HepG2 (cell line): ENCODE measurements at regions not wholly inside any gene's neighbourhood (a gene's known extent, or its start where the extent isn't known, plus 50 kb on each side); places are given as distances from the start of the nearest gene placed in this dataset.
"Not testable (repeated sequence)": the region's sequence is repeated elsewhere in the genome, so short reads cannot be mapped to it uniquely, and the experiment has no call there.

Experiments used
- ATAC-seq: fragments of 200-7000 bp; cut with Tn5 transposase; 3 replicates; pipeline ENCODE4 v1.9.1; 2020; ENCODE audit warnings: mild to moderate bottlenecking, moderate library complexity
- BruUV-seq: library from RNA; stranded (reverse); fragments of 400-500 nt; replicated peaks from 2 replicates; lab custom pipeline; 2021; lab: Mats Ljungman, UMichigan
- CTCF ChIA-PET: fragments of 300-600 bp; formaldehyde crosslinking; extraction: SDS; loops from one replicate; lab custom pipeline; 2021; ENCODE audit warnings: low total read pairs, inconsistent platforms, low intra/inter-chr PET ratio; lab: Yijun Ruan, JAX
- POLR2A ChIA-PET: fragments of 350-600 bp; sonication (Branson Sonifier 250); formaldehyde crosslinking; loops from one replicate; lab custom pipeline; 2020; ENCODE audit warnings: antibody characterized with exemption, inconsistent platforms; lab: Yijun Ruan, JAX
- DNase-seq: peaks from one replicate; pipeline ENCODE4 v3.0.0-alpha.2; 2015; ENCODE audit warnings: low spot score
- FAIRE-seq: peaks from 3 replicates; lab custom pipeline; 2011; peaks lifted over from hg19 to GRCh38; lab: Jason Lieb, UNC
- H2AFZ ChIP-seq: one replicate; pipeline ENCODE4 v1.6.1; 2011; ENCODE audit warnings: low read length, inconsistent platforms
- H3K27ac ChIP-seq: fragments of 300-600 bp; 3 replicates; pipeline ENCODE4 v1.8.0; 2011; ENCODE audit warnings: mixed run types, mild to moderate bottlenecking, mixed read lengths, low read length, inconsistent platforms; ENCODE audit not compliant: insufficient read depth; ENCODE audit errors: extremely low read length
- H3K27me3 ChIP-seq, 2 experiments: fragments of 200-600 bp in 1 of 2; 2 replicates in 1 of 2; 3 replicates in 1 of 2; pipeline versions ENCODE4 v1.6.0 to v1.8.0; 2011; ENCODE audit warnings: low read length in 2 of 2, mild to moderate bottlenecking in 2 of 2, moderate library complexity in 2 of 2, inconsistent platforms in 1 of 2; ENCODE audit not compliant: insufficient read depth in 2 of 2, control insufficient read depth in 1 of 2
- H3K36me3 ChIP-seq, 2 experiments: fragments of 200-600 bp in 1 of 2; replicated peaks in 1 of 2; 2 replicates in 1 of 2; 3 replicates in 1 of 2; pipeline versions ENCODE4 v1.5.1 to v1.8.0; 2011; ENCODE audit warnings: low read length in 2 of 2, inconsistent platforms in 1 of 2; ENCODE audit not compliant: insufficient read depth in 2 of 2, control insufficient read depth in 1 of 2
- H3K4me1 ChIP-seq: 2 replicates; pipeline ENCODE4 v1.5.1; 2012; ENCODE audit warnings: low read length, inconsistent platforms; ENCODE audit not compliant: insufficient read depth
- H3K4me2 ChIP-seq: 2 replicates; pipeline ENCODE4 v1.6.0; 2011; ENCODE audit warnings: low read depth, low read length, inconsistent platforms
- H3K4me3 ChIP-seq, 3 experiments: fragments of 200-600 bp in 1 of 3; sonication (generic), shearing (Covaris generic) in 1 of 3; replicated peaks in 1 of 3; 2 replicates each; pipeline ENCODE4 v1.5.1; 2011 to 2016; ENCODE audit warnings: low read length in 3 of 3, inconsistent platforms in 2 of 3, low read depth in 2 of 3, mild to moderate bottlenecking in 2 of 3, control low read depth in 1 of 3, mixed read lengths in 1 of 3; ENCODE audit not compliant: insufficient read depth in 1 of 3
- H3K79me2 ChIP-seq: one replicate; pipeline ENCODE4 v1.6.1; 2011; ENCODE audit warnings: low read length, inconsistent platforms; ENCODE audit not compliant: insufficient read depth
- H3K9ac ChIP-seq: 2 replicates; pipeline ENCODE4 v1.6.0; 2011; ENCODE audit warnings: mild to moderate bottlenecking, low read depth, low read length, inconsistent platforms; ENCODE audit not compliant: insufficient read depth
- H3K9me3 ChIP-seq: 2 replicates; pipeline ENCODE4 v1.5.1; 2012; ENCODE audit warnings: mild to moderate bottlenecking, low read length
- H4K20me1 ChIP-seq: 2 replicates; pipeline ENCODE4 v1.6.0; 2011; ENCODE audit warnings: inconsistent platforms, mild to moderate bottlenecking, low read length, moderate library complexity; ENCODE audit not compliant: insufficient read depth
- ATF7 ChIP-seq, 2 experiments: fragments of 450-650 bp in 1 of 2; sonication (generic) in 1 of 2; formaldehyde crosslinking in 1 of 2; IDR thresholded peaks; 2 replicates each; pipeline versions ENCODE4 v1.4.0 to v1.6.1; 2016 to 2020; ENCODE audit warnings: antibody characterized with exemption in 1 of 2, mild to moderate bottlenecking in 1 of 2, missing genetic modification reagents in 1 of 2
- CREM ChIP-seq, 2 experiments: sonication (generic) in 1 of 2; formaldehyde crosslinking in 1 of 2; IDR thresholded peaks; 2 replicates each; pipeline versions ENCODE4 v1.4.0 to v1.6.1; 2016 to 2020; ENCODE audit warnings: antibody characterized with exemption in 1 of 2, mild to moderate bottlenecking in 1 of 2, missing genetic modification reagents in 1 of 2
- HNF4A ChIP-seq: sonication (generic); formaldehyde crosslinking; IDR thresholded peaks from 2 replicates; pipeline ENCODE4 v1.4.0; 2020; ENCODE audit warnings: missing genetic modification reagents
- KDM6A ChIP-seq: IDR thresholded peaks from 2 replicates; pipeline ENCODE4 v1.6.1; 2016; ENCODE audit warnings: low read depth
- MXD4 ChIP-seq: IDR thresholded peaks from 2 replicates; pipeline ENCODE4 v1.6.1; 2016; ENCODE audit warnings: mild to moderate bottlenecking, missing biosample characterization, missing genetic modification reagents
- NFRKB ChIP-seq: fragments of 450-650 bp; IDR thresholded peaks from 2 replicates; pipeline ENCODE4 v1.6.1; 2017
- SOX6 ChIP-seq, 2 experiments: fragments of 450-650 bp in 1 of 2; sonication (generic) in 1 of 2; formaldehyde crosslinking in 1 of 2; IDR thresholded peaks; 2 replicates each; pipeline versions ENCODE4 v1.4.0 to v1.6.1; 2017 to 2020; ENCODE audit warnings: antibody characterized with exemption in 1 of 2, mild to moderate bottlenecking in 1 of 2, missing genetic modification reagents in 1 of 2
- TBX2 ChIP-seq: sonication (generic); formaldehyde crosslinking; IDR thresholded peaks from 2 replicates; pipeline ENCODE4 v1.5.0; 2020; ENCODE audit warnings: missing genetic modification reagents, mild to moderate bottlenecking, borderline replicate concordance
- THAP11 ChIP-seq: IDR thresholded peaks from 2 replicates; pipeline ENCODE4 v1.6.1; 2016; ENCODE audit warnings: missing biosample characterization, missing genetic modification reagents
- ZNF343 ChIP-seq: sonication (generic); formaldehyde crosslinking; IDR thresholded peaks from 2 replicates; pipeline ENCODE4 v1.4.0; 2020; ENCODE audit warnings: mild to moderate bottlenecking, missing genetic modification reagents
- ZNF44 ChIP-seq: sonication (generic); formaldehyde crosslinking; IDR thresholded peaks from 2 replicates; pipeline ENCODE4 v1.5.1; 2020; ENCODE audit warnings: mild to moderate bottlenecking, missing genetic modification reagents
- ZNF550 ChIP-seq: sonication (generic); formaldehyde crosslinking; IDR thresholded peaks from 2 replicates; pipeline ENCODE4 v1.4.0; 2020; ENCODE audit warnings: mild to moderate bottlenecking, missing genetic modification reagents, borderline replicate concordance
- WGBS: methylation state at CpG from one replicate; pipeline ENCODE4 v1.1.6; 2017; ENCODE audit warnings: low lambda C conversion rate; 5-methylcytosine and 5-hydroxymethylcytosine counted together
- in situ Hi-C: cut with HindIII; loops from 2 replicates; pipeline ENCODE4 v1.10.0; 2017; ENCODE audit warnings: low pct_unique_long_range_greater_than_20kb; ENCODE audit not compliant: extremely low pct_ligation_motif_present
- intact Hi-C: fragments of 100-400 bp; cut with micrococcal nuclease; formaldehyde crosslinking; loops from one replicate; pipeline ENCODE4 v1.10.0; 2022; ENCODE audit not compliant: unreplicated experiment
- TF ChIP-seq, protein P1 (sequence below): sonication (generic); formaldehyde crosslinking; IDR thresholded peaks from 2 replicates; pipeline ENCODE4 v1.8.0; 2022; ENCODE audit warnings: low read depth, missing genetic modification reagents
- TF ChIP-seq, protein P2 (sequence below): sonication (generic); formaldehyde crosslinking; IDR thresholded peaks from 2 replicates; pipeline ENCODE4 v1.9.0; 2022; ENCODE audit warnings: low read depth, missing genetic modification reagents

- no peak for TF ChIP-seq TBX2 (CRISPR knock-in tag)
- no peak for TF ChIP-seq THAP11 (CRISPR knock-in tag)
Observed at GRCh38 chr1:233834609-233835008, 69.9 kb upstream of the SLC35F3 start (continued).

- FAIRE-seq, POLR2A ChIA-PET, in situ Hi-C loops, H3K9me3 ChIP-seq, H4K20me1 ChIP-seq, H3K4me3 ChIP-seq, H3K27ac ChIP-seq, H3K4me2 ChIP-seq, ATAC-seq, H3K9ac ChIP-seq, DNase-seq, H3K36me3 ChIP-seq, CTCF ChIA-PET, H3K4me1 ChIP-seq, H2AFZ ChIP-seq, H3K79me2 ChIP-seq, BruUV-seq, H3K27me3 ChIP-seq, intact Hi-C loops: not testable (repeated sequence)
- WGBS, result 7% methylated on average over 4 of the region's 4 CpGs
Observed at GRCh38 chr1:233838207-233838606, 66.3 kb upstream of the SLC35F3 start.

GRCh38 chr1:233843525-233844204 is 60.8 kb upstream of the SLC35F3 start:
- WGBS, result 40% methylated on average over 7 of the region's 9 CpGs
- Histone ChIP-seq H3K4me1 (no peaks in the 10 kb centered on the region), H4K20me1 (no peaks in the 10 kb centered on the region), H3K9ac (no peak overlapping the region), H3K79me2 (no peaks in the 10 kb centered on the region), H3K4me2 (no peak overlapping the region), H3K9me3 (no peaks in the 10 kb centered on the region), H3K27me3 (no peaks in the 10 kb centered on the region), H3K27ac (no peak overlapping the region), H2AFZ (no peak overlapping the region), H3K4me3 (no peak overlapping the region), H3K36me3 (no peaks in the 10 kb centered on the region)
- FAIRE-seq, result no peak
- POLR2A ChIA-PET, result no interaction called here
- intact Hi-C loops, result no loop called here
- BruUV-seq, result no TSS peak
- ATAC-seq, result no peak
- CTCF ChIA-PET, result no interaction called here
- no peak for DNase-seq
- in situ Hi-C loops, result no loop called here
- TF ChIP-seq, protein P1, sequence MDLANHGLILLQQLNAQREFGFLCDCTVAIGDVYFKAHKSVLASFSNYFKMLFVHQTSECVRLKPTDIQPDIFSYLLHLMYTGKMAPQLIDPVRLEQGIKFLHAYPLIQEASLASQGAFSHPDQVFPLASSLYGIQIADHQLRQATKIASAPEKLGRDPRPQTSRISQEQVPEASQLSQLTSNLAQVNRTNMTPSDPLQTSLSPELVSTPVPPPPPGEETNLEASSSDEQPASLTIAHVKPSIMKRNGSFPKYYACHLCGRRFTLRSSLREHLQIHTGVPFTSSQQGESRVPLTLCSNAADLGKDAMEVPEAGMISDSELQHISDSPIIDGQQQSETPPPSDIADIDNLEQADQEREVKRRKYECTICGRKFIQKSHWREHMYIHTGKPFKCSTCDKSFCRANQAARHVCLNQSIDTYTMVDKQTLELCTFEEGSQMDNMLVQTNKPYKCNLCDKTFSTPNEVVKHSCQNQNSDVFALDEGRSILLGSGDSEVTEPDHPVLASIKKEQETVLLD, result no peak
- no peak for TF ChIP-seq ZNF44
- TF ChIP-seq, protein P2, sequence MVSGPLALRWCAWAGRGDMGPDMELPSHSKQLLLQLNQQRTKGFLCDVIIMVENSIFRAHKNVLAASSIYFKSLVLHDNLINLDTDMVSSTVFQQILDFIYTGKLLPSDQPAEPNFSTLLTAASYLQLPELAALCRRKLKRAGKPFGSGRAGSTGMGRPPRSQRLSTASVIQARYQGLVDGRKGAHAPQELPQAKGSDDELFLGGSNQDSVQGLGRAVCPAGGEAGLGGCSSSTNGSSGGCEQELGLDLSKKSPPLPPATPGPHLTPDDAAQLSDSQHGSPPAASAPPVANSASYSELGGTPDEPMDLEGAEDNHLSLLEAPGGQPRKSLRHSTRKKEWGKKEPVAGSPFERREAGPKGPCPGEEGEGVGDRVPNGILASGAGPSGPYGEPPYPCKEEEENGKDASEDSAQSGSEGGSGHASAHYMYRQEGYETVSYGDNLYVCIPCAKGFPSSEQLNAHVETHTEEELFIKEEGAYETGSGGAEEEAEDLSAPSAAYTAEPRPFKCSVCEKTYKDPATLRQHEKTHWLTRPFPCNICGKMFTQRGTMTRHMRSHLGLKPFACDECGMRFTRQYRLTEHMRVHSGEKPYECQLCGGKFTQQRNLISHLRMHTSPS (CRISPR knock-in tag), result no peak
- TF ChIP-seq NFRKB, result no peak
- peak; percentile 94 for TF ChIP-seq ATF7 (IDR thresholded peaks at IDR 0.05)
- TF ChIP-seq ATF7 (CRISPR knock-in tag; IDR thresholded peaks at IDR 0.05), result no peak
- no peak for TF ChIP-seq CREM (IDR thresholded peaks at IDR 0.05)
- no peak for TF ChIP-seq CREM (CRISPR knock-in tag; IDR thresholded peaks at IDR 0.05)
- no peak for TF ChIP-seq SOX6 (IDR thresholded peaks at IDR 0.05)
- TF ChIP-seq SOX6 (CRISPR knock-in tag; IDR thresholded peaks at IDR 0.05), result no peak
- no peak for TF ChIP-seq ZNF550 (CRISPR knock-in tag)
- TF ChIP-seq ZNF343 (CRISPR knock-in tag), result no peak
- no peak for TF ChIP-seq MXD4 (CRISPR knock-in tag)
- TF ChIP-seq HNF4A (CRISPR knock-in tag), result no peak
- TF ChIP-seq KDM6A (CRISPR knock-in tag), result no peak
